ENCODE measurements at regions not wholly inside any gene's neighbourhood (a gene's known extent, or its start where the extent isn't known, plus 50 kb on each side); places are given as distances from the start of the nearest gene placed in this dataset.

GRCh38 chr10:117666166-117666565 is 123.6 kb downstream of the EMX2 start:
- WGBS (ENCODE audit: insufficient coverage): 44% methylated on average over 2 of the region's 5 CpGs
- DNase-seq (ENCODE audit: low read depth in 4 of 6, low spot score in 6 of 6): no peak

GRCh38 chr10:117666965-117667364 is 124.4 kb downstream of the EMX2 start:
- Histone ChIP-seq H3K4me3 (ENCODE audit: low read depth, low read length) (no peak overlapping the region), H3K36me3 (ENCODE audit: control insufficient read depth, insufficient read depth, low read length) (no peaks in the 10 kb centered on the region), H3K27ac (ENCODE audit: low read depth, low read length) (no peak overlapping the region), H3K4me1 (ENCODE audit: control insufficient read depth, insufficient read depth, low read length) (no peaks in the 10 kb centered on the region), H3K9me3 (ENCODE audit: control insufficient read depth, insufficient read depth, low read length) (no peaks in the 10 kb centered on the region), H3K27me3 (ENCODE audit: control insufficient read depth, insufficient read depth, low read length) (no peaks in the 10 kb centered on the region)
- 80% methylated on average over 2 of the region's 2 CpGs for WGBS (ENCODE audit: insufficient coverage)
- DNase-seq (ENCODE audit: low read depth in 4 of 6, low spot score in 6 of 6): no peak

More at GRCh38 chr10:117666166-117666565, 123.6 kb downstream of the EMX2 start:
- no peaks in the 10 kb centered on the region for H3K27me3 ChIP-seq (ENCODE audit: control insufficient read depth, insufficient read depth, low read length)
- H3K27ac ChIP-seq (ENCODE audit: low read depth, low read length): no peak overlapping the region
- no peaks in the 10 kb centered on the region for H3K9me3 ChIP-seq (ENCODE audit: control insufficient read depth, insufficient read depth, low read length)
- no peak overlapping the region for H3K4me3 ChIP-seq (ENCODE audit: low read depth, low read length)
- H3K4me1 ChIP-seq (ENCODE audit: control insufficient read depth, insufficient read depth, low read length): no peaks in the 10 kb centered on the region
- H3K36me3 ChIP-seq (ENCODE audit: control insufficient read depth, insufficient read depth, low read length): no peaks in the 10 kb centered on the region

DNA sequence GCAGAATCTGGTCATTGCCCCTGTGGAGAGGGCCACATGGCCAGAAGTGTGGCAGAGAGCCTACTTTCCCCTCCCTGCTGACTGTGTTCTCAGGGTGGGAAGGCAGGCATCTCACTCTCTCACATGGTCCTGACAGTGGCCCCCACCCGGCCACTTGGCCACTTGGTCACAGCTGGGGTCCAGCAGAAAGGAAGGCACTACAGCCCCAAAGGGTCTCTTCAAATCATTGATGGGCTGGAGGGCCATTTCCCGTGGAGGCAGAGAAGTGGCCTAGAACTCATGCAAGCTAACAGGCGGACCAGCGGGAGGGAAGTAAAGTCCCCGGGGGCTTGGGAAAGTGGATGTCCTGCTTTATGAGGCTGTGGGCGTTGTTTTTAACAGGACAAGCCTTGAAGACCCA is 125.3 kb downstream of the EMX2 start:
- no peaks in the 10 kb centered on the region for H3K27me3 ChIP-seq (ENCODE audit: control insufficient read depth, insufficient read depth, low read length)
- no peaks in the 10 kb centered on the region for H3K4me1 ChIP-seq (ENCODE audit: control insufficient read depth, insufficient read depth, low read length)
- H3K4me3 ChIP-seq (ENCODE audit: low read depth, low read length): no peak overlapping the region
- no peak for DNase-seq (ENCODE audit: low read depth in 4 of 6, low spot score in 6 of 6)
- H3K36me3 ChIP-seq (ENCODE audit: control insufficient read depth, insufficient read depth, low read length): no peaks in the 10 kb centered on the region
- H3K9me3 ChIP-seq (ENCODE audit: control insufficient read depth, insufficient read depth, low read length): no peaks in the 10 kb centered on the region
- 94% methylated on average over 6 of the region's 6 CpGs for WGBS (ENCODE audit: insufficient coverage)
- H3K27ac ChIP-seq (ENCODE audit: low read depth, low read length): no peak overlapping the region

GRCh38 chr10:117668327-117669008 is 125.9 kb downstream of the EMX2 start:
- H3K4me3 ChIP-seq (ENCODE audit: low read depth, low read length): no peak overlapping the region
- H3K27me3 ChIP-seq (ENCODE audit: control insufficient read depth, insufficient read depth, low read length): no peaks in the 10 kb centered on the region
- H3K9me3 ChIP-seq (ENCODE audit: control insufficient read depth, insufficient read depth, low read length): no peaks in the 10 kb centered on the region
- H3K4me1 ChIP-seq (ENCODE audit: control insufficient read depth, insufficient read depth, low read length): no peaks in the 10 kb centered on the region
- no peak for DNase-seq (ENCODE audit: low read depth in 4 of 6, low spot score in 6 of 6)
- no peak overlapping the region for H3K27ac ChIP-seq (ENCODE audit: low read depth, low read length)
- H3K36me3 ChIP-seq (ENCODE audit: control insufficient read depth, insufficient read depth, low read length): no peaks in the 10 kb centered on the region
- 100% methylated on average over 1 of the region's 2 CpGs for WGBS (ENCODE audit: insufficient coverage)

DNA sequence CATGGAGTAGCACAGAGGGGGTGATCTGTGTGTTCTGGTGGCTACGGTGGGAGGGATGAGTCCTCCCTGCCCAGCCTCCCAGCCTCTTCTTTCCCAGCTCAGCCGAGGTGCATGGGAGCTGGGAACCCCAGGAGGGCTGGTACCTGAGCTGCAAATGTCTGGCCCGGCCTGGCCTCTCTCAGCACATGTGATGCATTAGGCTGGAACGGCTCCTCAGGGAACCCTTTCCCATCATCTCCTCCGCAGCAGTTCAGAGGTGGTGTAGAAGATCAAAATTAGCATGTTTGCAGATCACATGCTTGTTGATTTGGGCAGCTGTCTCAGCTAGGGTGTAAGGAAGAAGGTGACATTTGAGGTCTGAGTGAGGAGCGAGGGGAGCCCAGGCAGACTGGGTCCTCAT is 126.6 kb downstream of the EMX2 start:
- no peak overlapping the region for H3K27ac ChIP-seq (ENCODE audit: low read depth, low read length)
- H3K9me3 ChIP-seq (ENCODE audit: control insufficient read depth, insufficient read depth, low read length): no peaks in the 10 kb centered on the region
- DNase-seq (ENCODE audit: low read depth in 4 of 6, low spot score in 6 of 6): no peak
- no peak overlapping the region for H3K4me3 ChIP-seq (ENCODE audit: low read depth, low read length)
- no peaks in the 10 kb centered on the region for H3K4me1 ChIP-seq (ENCODE audit: control insufficient read depth, insufficient read depth, low read length)
- no peaks in the 10 kb centered on the region for H3K36me3 ChIP-seq (ENCODE audit: control insufficient read depth, insufficient read depth, low read length)
- no peaks in the 10 kb centered on the region for H3K27me3 ChIP-seq (ENCODE audit: control insufficient read depth, insufficient read depth, low read length)
- 64% methylated on average over 4 of the region's 6 CpGs for WGBS (ENCODE audit: insufficient coverage)

DNA sequence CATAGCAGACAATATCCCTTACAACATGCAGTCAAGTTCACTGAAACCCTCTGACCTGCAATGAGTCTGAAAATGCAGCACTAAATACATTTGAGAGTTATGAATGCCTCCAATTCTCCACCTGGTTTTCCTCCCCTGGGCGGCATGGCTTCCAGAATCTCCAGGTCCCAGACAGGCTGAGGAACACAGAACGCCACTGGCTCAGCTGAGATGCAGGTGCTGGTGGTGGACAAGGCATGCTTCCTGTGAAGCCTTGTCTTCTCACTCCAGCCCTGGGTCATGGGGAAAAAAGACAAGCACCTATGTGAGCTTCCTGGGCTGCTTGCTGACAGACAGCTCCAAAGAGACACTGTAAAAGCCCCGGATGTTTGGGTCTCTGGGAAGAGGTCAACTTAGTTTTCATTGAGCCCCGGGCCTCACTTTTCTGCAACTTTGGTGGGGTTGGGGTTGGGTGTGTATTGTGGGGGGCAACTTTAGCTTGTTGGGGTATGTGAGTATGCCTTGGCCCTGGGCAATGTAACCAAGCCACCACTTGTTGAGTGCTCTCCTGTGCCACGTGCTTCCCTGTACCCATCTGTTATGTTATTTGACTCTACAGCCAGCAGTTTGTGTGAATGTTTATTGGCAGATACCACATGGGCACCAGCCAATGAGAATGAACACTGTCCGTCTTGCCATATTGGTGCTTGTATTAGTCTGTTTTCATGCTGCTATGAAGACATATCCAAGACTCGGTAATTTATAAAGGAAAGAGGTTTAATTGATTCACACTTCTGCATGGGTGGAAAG is 127.8 kb downstream of the EMX2 start:
- peak in 1 of 6 donors; percentile 35 for DNase-seq (ENCODE audit: low read depth in 4 of 6, low spot score in 6 of 6)
- Histone ChIP-seq H3K27me3 (ENCODE audit: control insufficient read depth, insufficient read depth, low read length) (no peaks in the 10 kb centered on the region), H3K27ac (ENCODE audit: low read depth, low read length) (no peak overlapping the region), H3K9me3 (ENCODE audit: control insufficient read depth, insufficient read depth, low read length) (no peaks in the 10 kb centered on the region), H3K36me3 (ENCODE audit: control insufficient read depth, insufficient read depth, low read length) (no peaks in the 10 kb centered on the region), H3K4me1 (ENCODE audit: control insufficient read depth, insufficient read depth, low read length) (no peaks in the 10 kb centered on the region), H3K4me3 (ENCODE audit: low read depth, low read length) (no peak overlapping the region)
- 87% methylated on average over 7 of the region's 7 CpGs for WGBS (ENCODE audit: insufficient coverage)

DNA sequence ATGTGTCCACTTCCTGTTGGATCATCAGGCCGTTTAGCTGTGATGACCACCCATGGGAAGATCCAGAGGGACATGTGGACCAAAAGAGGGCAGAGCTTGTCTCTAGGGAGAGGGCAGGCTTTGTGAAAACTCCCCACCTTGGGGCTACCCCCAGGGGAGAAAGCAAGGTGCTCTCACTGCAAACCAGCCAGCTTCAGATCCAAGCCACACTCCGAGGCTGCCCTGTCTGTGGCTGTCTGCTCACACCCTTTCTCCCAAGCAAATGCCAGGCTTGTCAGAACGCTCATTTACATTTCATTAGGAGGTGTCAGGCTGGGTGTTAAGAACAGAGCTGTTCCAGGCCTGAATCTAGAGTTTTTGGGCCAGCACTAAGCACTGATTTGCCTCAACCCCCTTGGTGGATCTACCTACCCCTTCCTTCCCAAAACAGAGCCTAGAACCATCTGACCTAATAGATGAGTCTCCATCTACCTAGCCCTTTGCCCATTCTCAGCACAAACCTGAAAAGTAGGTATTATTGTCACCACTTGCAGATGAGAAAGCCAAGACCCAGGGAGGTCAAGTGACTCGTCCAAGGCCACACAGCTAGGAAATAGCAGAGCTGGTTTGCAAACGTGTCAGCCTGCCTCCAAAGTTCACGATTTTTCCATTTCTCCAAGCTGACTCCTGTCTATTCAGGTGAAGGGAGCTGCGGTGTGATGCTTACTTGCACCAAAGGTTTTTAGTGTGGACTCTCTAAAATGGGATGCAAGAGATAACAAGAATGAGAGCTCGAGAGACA is 130.9 kb downstream of the EMX2 start:
- DNase-seq (ENCODE audit: low read depth in 4 of 6, low spot score in 6 of 6): peak in 1 of 6 donors; percentile 53
- peaks cover 7% of the 10 kb centered on the region for H3K4me1 ChIP-seq (ENCODE audit: control insufficient read depth, insufficient read depth, low read length)
- H3K27ac ChIP-seq (ENCODE audit: low read depth, low read length): no peak overlapping the region
- H3K27me3 ChIP-seq (ENCODE audit: control insufficient read depth, insufficient read depth, low read length): peaks cover 2% of the 10 kb centered on the region
- no peak overlapping the region for H3K4me3 ChIP-seq (ENCODE audit: low read depth, low read length)
- no peaks in the 10 kb centered on the region for H3K36me3 ChIP-seq (ENCODE audit: control insufficient read depth, insufficient read depth, low read length)
- 90% methylated on average over 6 of the region's 8 CpGs for WGBS (ENCODE audit: insufficient coverage)
- no peaks in the 10 kb centered on the region for H3K9me3 ChIP-seq (ENCODE audit: control insufficient read depth, insufficient read depth, low read length)

DNA sequence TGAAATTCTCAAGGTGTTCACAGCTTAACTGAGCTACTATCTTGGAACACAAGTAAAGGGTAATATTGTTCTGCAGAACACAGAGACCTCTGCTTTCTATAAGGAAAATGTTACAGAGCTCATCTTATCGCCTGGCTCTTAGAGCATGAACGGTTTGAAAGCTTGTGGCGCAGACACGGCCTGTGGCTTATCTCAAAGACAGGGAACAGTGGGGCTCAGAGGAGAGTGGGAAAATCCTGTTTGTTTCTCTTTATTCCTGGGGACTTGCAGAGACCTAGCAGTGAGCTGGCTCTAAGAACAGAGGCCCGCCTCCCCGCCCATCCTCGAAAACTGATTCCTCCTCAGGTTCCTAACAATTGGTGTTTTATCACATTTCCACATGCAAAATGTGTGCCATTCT is 131.7 kb downstream of the EMX2 start:
- H3K36me3 ChIP-seq (ENCODE audit: control insufficient read depth, insufficient read depth, low read length): no peaks in the 10 kb centered on the region
- peaks cover 2% of the 10 kb centered on the region for H3K27me3 ChIP-seq (ENCODE audit: control insufficient read depth, insufficient read depth, low read length)
- no peak overlapping the region for H3K27ac ChIP-seq (ENCODE audit: low read depth, low read length)
- 72% methylated on average over 6 of the region's 7 CpGs for WGBS (ENCODE audit: insufficient coverage)
- no peak overlapping the region for H3K4me3 ChIP-seq (ENCODE audit: low read depth, low read length)
- DNase-seq (ENCODE audit: low read depth in 4 of 6, low spot score in 6 of 6): no peak
- H3K4me1 ChIP-seq (ENCODE audit: control insufficient read depth, insufficient read depth, low read length): peaks cover 7% of the 10 kb centered on the region
- H3K9me3 ChIP-seq (ENCODE audit: control insufficient read depth, insufficient read depth, low read length): no peaks in the 10 kb centered on the region

- DNase-seq (ENCODE audit: low read depth in 4 of 6, low spot score in 6 of 6): no peak
- Histone ChIP-seq H3K4me3 (ENCODE audit: low read depth, low read length) (no peak overlapping the region), H3K27me3 (ENCODE audit: control insufficient read depth, insufficient read depth, low read length) (peaks cover 2% of the 10 kb centered on the region), H3K36me3 (ENCODE audit: control insufficient read depth, insufficient read depth, low read length) (no peaks in the 10 kb centered on the region), H3K9me3 (ENCODE audit: control insufficient read depth, insufficient read depth, low read length) (no peaks in the 10 kb centered on the region), H3K27ac (ENCODE audit: low read depth, low read length) (no peak overlapping the region), H3K4me1 (ENCODE audit: control insufficient read depth, insufficient read depth, low read length) (peaks cover 7% of the 10 kb centered on the region)
- WGBS (ENCODE audit: insufficient coverage): no CpG with 5 or more reads among the region's 6 CpGs
Observed at GRCh38 chr10:117674646-117675045, 132.1 kb downstream of the EMX2 start.

All from spinal cord (tissue), 9 donors.